CD4-positive, alpha-beta T cell (primary cell): ENCODE measurements at regions not wholly inside any gene's neighbourhood (a gene's known extent, or its start where the extent isn't known, plus 50 kb on each side); places are given as distances from the start of the nearest gene placed in this dataset.

Source experiments
- ATAC-seq: fragments of 200-7000 bp; cut with Tn5 transposase; one replicate; pipeline ENCODE4 v1.10.0; 2022; ENCODE audit warnings: mild to moderate bottlenecking; ENCODE audit not compliant: poor library complexity
- CTCF ChIA-PET: fragments of 350-600 bp; sonication (Branson Sonifier 250); formaldehyde crosslinking; loops from one replicate; lab custom pipeline; 2021; ENCODE audit warnings: antibody characterized with exemption, inconsistent platforms; lab: Charles Lee
- POLR2A ChIA-PET: fragments of 350-600 bp; sonication (Branson Sonifier 250); formaldehyde crosslinking; loops from one replicate; lab custom pipeline; 2021; ENCODE audit warnings: antibody characterized with exemption, inconsistent platforms; lab: Charles Lee
- DNase-seq, 14 experiments: peaks; one replicate each; pipeline ENCODE4 v3.0.0-alpha.2; 2013 to 2020; ENCODE audit warnings: mixed read lengths in 2 of 14
- H3K27ac ChIP-seq, 2 donors: one replicate each; pipeline versions ENCODE4 v1.5.1 to v1.7.0; 2013; ENCODE audit warnings: low read length in 2 of 2, low read depth in 1 of 2, mild to moderate bottlenecking in 1 of 2
- H3K27me3 ChIP-seq, 2 experiments: 1 replicate in 1 of 2; 2 replicates in 1 of 2; pipeline versions ENCODE4 v1.6.1 to v1.7.0; 2013; ENCODE audit warnings: low read length in 2 of 2, control low read depth in 1 of 2, mild to moderate bottlenecking in 1 of 2, moderate library complexity in 1 of 2; ENCODE audit not compliant: insufficient read depth in 2 of 2, control insufficient read depth in 1 of 2
- H3K36me3 ChIP-seq: one replicate; pipeline ENCODE4 v1.6.1; 2013; ENCODE audit warnings: low read length, control low read depth; ENCODE audit not compliant: insufficient read depth
- H3K4me1 ChIP-seq: one replicate; pipeline ENCODE4 v1.6.1; 2013; ENCODE audit warnings: low read length, control low read depth; ENCODE audit not compliant: insufficient read depth
- H3K4me3 ChIP-seq: one replicate; pipeline ENCODE4 v1.5.1; 2013; ENCODE audit warnings: mild to moderate bottlenecking, low read length, moderate library complexity
- H3K9me3 ChIP-seq, 2 experiments: 1 replicate in 1 of 2; 2 replicates in 1 of 2; pipeline versions ENCODE4 v1.6.1 to v1.7.0; 2013; ENCODE audit warnings: low read length in 2 of 2, mild to moderate bottlenecking in 2 of 2, control low read depth in 1 of 2, moderate library complexity in 1 of 2; ENCODE audit not compliant: control insufficient read depth in 1 of 2, insufficient read depth in 1 of 2
- H3K27ac Mint-ChIP-seq: one replicate; pipeline ENCODE4 v1.8.0; 2020; ENCODE audit warnings: mixed read lengths
- H3K27me3 Mint-ChIP-seq: one replicate; pipeline ENCODE4 v1.8.0; 2021; ENCODE audit warnings: mixed read lengths
- H3K36me3 Mint-ChIP-seq: one replicate; pipeline ENCODE4 v1.8.0; 2021; ENCODE audit warnings: low read depth, mixed read lengths
- H3K4me1 Mint-ChIP-seq: one replicate; pipeline ENCODE4 v1.8.0; 2021; ENCODE audit warnings: low read depth, mixed read lengths
- H3K4me3 Mint-ChIP-seq: one replicate; pipeline ENCODE4 v1.8.0; 2020; ENCODE audit warnings: mild to moderate bottlenecking, mixed read lengths
- H3K9me3 Mint-ChIP-seq: one replicate; pipeline ENCODE4 v1.8.0; 2020; ENCODE audit warnings: mixed read lengths
- intact Hi-C, 2 experiments: fragments of 100-400 bp; cut with DNase I in 1 of 2; cut with micrococcal nuclease in 1 of 2; formaldehyde crosslinking; loops; one replicate each; pipeline versions ENCODE4 v1.15.1 to v1.9.0; 2023 to 2025; cut with DNase I, micrococcal nuclease
- TF ChIP-seq, protein P1 (sequence below): fragments of 200-600 bp; IDR thresholded peaks from one replicate; pipeline ENCODE4 v1.8.0; 2022; ENCODE audit warnings: antibody characterized with exemption, mild to moderate bottlenecking

DNA sequence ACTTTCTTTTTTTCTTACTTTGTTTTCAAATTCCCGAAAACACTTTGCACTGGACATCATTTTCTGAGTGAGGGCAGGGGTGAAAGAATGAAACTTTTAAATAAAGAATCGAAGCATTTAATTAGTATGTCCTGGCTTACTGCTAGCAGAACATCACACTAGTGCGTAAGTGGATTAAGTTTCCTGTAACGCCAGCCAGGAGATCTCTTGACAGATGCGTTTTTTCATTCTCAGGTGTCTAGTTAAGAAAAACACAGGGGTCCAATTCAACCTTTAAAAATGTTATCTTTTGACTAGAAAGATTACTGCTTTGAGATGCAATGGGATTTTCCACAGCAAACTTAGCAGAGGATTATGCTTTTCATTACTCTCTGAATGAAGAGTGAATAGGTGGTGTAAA, 858.8 kb upstream of the EPHA7 start:
- no peaks in the 10 kb centered on the region for H3K9me3 ChIP-seq
- no peaks in the 10 kb centered on the region for H3K36me3 ChIP-seq
- ChIA-PET CTCF (no interaction called here), POLR2A (no interaction called here)
- DNase-seq (no peak), ATAC-seq (no peak)
- Mint-ChIP-seq H3K4me3 (no peak overlapping the region), H3K4me1 (no peaks in the 10 kb centered on the region), H3K36me3 (no peaks in the 10 kb centered on the region), H3K27me3 (no peaks in the 10 kb centered on the region), H3K9me3 (peaks cover 3% of the 10 kb centered on the region), H3K27ac (no peak overlapping the region)
- H3K4me3 ChIP-seq: no peak overlapping the region
- intact Hi-C loops: no loop called here
- no peaks in the 10 kb centered on the region for H3K27me3 ChIP-seq
- no peak overlapping the region for H3K27ac ChIP-seq
- TF ChIP-seq, protein P1, sequence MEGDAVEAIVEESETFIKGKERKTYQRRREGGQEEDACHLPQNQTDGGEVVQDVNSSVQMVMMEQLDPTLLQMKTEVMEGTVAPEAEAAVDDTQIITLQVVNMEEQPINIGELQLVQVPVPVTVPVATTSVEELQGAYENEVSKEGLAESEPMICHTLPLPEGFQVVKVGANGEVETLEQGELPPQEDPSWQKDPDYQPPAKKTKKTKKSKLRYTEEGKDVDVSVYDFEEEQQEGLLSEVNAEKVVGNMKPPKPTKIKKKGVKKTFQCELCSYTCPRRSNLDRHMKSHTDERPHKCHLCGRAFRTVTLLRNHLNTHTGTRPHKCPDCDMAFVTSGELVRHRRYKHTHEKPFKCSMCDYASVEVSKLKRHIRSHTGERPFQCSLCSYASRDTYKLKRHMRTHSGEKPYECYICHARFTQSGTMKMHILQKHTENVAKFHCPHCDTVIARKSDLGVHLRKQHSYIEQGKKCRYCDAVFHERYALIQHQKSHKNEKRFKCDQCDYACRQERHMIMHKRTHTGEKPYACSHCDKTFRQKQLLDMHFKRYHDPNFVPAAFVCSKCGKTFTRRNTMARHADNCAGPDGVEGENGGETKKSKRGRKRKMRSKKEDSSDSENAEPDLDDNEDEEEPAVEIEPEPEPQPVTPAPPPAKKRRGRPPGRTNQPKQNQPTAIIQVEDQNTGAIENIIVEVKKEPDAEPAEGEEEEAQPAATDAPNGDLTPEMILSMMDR: no peak
- no peaks in the 10 kb centered on the region for H3K4me1 ChIP-seq

DNA sequence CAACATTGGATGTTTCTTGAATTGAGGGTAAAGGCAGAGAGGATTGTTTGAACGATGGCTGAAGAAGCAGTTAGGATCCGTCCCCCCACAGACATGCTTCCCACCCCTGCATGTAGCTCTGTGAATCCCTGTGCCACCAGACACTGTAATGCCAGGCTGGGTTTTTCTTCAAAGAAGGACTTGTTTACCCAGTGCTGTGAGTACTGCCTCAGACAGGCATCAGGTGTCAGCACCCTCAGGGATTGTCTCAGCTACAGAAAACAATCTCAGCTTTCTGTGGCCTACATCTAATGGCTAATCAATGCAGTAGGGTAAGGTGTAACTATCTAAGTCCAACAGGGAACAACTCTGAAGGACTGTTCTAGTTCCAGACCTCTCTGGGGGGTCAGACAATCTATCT, 853.0 kb upstream of the EPHA7 start:
- Histone ChIP-seq H3K27ac (no peak overlapping the region), H3K9me3 (no peaks in the 10 kb centered on the region), H3K4me1 (no peaks in the 10 kb centered on the region), H3K27me3 (no peaks in the 10 kb centered on the region), H3K4me3 (no peak overlapping the region), H3K36me3 (no peaks in the 10 kb centered on the region)
- CTCF ChIA-PET: no interaction called here
- H3K27me3 Mint-ChIP-seq: no peaks in the 10 kb centered on the region
- peaks cover 10% of the 10 kb centered on the region for H3K9me3 Mint-ChIP-seq
- H3K36me3 Mint-ChIP-seq: no peaks in the 10 kb centered on the region
- no peak for ATAC-seq
- TF ChIP-seq, protein P1: no peak
- POLR2A ChIA-PET: no interaction called here
- no peak overlapping the region for H3K4me3 Mint-ChIP-seq
- no peak overlapping the region for H3K27ac Mint-ChIP-seq
- DNase-seq: no peak
- intact Hi-C loops: no loop called here
- no peaks in the 10 kb centered on the region for H3K4me1 Mint-ChIP-seq

- TF ChIP-seq, protein P1: no peak
- Histone ChIP-seq H3K4me3 (no peak overlapping the region), H3K27me3 (no peaks in the 10 kb centered on the region), H3K27ac (no peak overlapping the region), H3K36me3 (no peaks in the 10 kb centered on the region), H3K4me1 (no peaks in the 10 kb centered on the region), H3K9me3 (no peaks in the 10 kb centered on the region)
- Mint-ChIP-seq H3K4me3 (no peak overlapping the region), H3K36me3 (no peaks in the 10 kb centered on the region), H3K4me1 (no peaks in the 10 kb centered on the region), H3K27me3 (no peaks in the 10 kb centered on the region), H3K9me3 (peaks cover 21% of the 10 kb centered on the region), H3K27ac (no peak overlapping the region)
- DNase-seq: no peak
- intact Hi-C loops: no loop called here
- ChIA-PET POLR2A (no interaction called here), CTCF (no interaction called here)
- ATAC-seq: no peak
These were observed 851.0 kb upstream of the EPHA7 start for GRCh38 chr6:94270091-94270948.
